Neural crest cell (in vitro differentiated cells): ENCODE measurements at regions not wholly inside any gene's neighbourhood (a gene's known extent, or its start where the extent isn't known, plus 50 kb on each side); places are given as distances from the start of the nearest gene placed in this dataset.
"Not testable (repeated sequence)": the region's sequence is repeated elsewhere in the genome, so short reads cannot be mapped to it uniquely, and the experiment has no call there.

Experiments
- DNase-seq: peaks from one replicate; pipeline ENCODE4 v3.0.0; 2021; ENCODE audit warnings: low read depth, mixed read lengths, low spot score
- H3K27ac Mint-ChIP-seq: one replicate; pipeline ENCODE4 v1.8.0; 2021; ENCODE audit warnings: mild to moderate bottlenecking, mixed read lengths; ENCODE audit not compliant: unreplicated experiment
- H3K27me3 Mint-ChIP-seq: 2 replicates; pipeline ENCODE4 v1.8.0; 2021; ENCODE audit warnings: low read depth, mild to moderate bottlenecking, mixed read lengths
- H3K36me3 Mint-ChIP-seq: 2 replicates; pipeline ENCODE4 v1.8.0; 2021; ENCODE audit warnings: low read depth, mild to moderate bottlenecking, mixed read lengths
- H3K4me1 Mint-ChIP-seq: 2 replicates; pipeline ENCODE4 v1.8.0; 2021; ENCODE audit warnings: mixed read lengths
- H3K4me3 Mint-ChIP-seq: one replicate; pipeline ENCODE4 v1.8.0; 2021; ENCODE audit warnings: mild to moderate bottlenecking, mixed read lengths
- H3K9me3 Mint-ChIP-seq: 2 replicates; pipeline ENCODE4 v1.8.0; 2021; ENCODE audit warnings: mixed read lengths
- TF ChIP-seq, protein P1 (sequence below): fragments of 200-600 bp; sonication (generic); conservative IDR thresholded peaks from 2 replicates; pipeline ENCODE4 v1.5.0; 2021; ENCODE audit warnings: antibody characterized with exemption, mild to moderate bottlenecking

DNA sequence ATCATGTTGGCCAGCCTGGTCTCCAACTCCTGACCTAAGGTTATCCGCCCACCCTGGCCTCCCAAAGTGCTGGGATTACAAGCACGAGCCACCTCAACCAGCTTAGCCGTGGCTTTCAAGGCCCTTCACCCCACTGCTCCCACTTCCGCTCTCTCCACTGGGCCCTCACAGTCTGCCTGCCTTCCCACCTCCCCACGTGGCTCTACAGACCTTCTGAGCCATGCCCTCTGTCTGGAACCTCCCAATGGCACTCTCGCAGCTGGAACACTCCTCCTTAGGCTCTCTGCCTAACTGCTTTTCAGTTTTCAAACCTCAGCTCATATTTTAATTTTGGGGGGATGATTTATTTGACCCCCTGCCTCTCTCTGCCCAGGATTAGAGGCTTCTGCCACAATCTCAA lies 59.3 kb upstream of the SH3RF1 start:
- Mint-ChIP-seq H3K4me1 (no peaks in the 10 kb centered on the region), H3K4me3 (no peak overlapping the region), H3K36me3 (peaks cover 9% of the 10 kb centered on the region), H3K27me3 (no peaks in the 10 kb centered on the region), H3K9me3 (peaks cover 13% of the 10 kb centered on the region), H3K27ac (peak overlapping the region; percentile 79)
- TF ChIP-seq, protein P1, sequence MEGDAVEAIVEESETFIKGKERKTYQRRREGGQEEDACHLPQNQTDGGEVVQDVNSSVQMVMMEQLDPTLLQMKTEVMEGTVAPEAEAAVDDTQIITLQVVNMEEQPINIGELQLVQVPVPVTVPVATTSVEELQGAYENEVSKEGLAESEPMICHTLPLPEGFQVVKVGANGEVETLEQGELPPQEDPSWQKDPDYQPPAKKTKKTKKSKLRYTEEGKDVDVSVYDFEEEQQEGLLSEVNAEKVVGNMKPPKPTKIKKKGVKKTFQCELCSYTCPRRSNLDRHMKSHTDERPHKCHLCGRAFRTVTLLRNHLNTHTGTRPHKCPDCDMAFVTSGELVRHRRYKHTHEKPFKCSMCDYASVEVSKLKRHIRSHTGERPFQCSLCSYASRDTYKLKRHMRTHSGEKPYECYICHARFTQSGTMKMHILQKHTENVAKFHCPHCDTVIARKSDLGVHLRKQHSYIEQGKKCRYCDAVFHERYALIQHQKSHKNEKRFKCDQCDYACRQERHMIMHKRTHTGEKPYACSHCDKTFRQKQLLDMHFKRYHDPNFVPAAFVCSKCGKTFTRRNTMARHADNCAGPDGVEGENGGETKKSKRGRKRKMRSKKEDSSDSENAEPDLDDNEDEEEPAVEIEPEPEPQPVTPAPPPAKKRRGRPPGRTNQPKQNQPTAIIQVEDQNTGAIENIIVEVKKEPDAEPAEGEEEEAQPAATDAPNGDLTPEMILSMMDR = no peak
- DNase-seq = no peak

DNA sequence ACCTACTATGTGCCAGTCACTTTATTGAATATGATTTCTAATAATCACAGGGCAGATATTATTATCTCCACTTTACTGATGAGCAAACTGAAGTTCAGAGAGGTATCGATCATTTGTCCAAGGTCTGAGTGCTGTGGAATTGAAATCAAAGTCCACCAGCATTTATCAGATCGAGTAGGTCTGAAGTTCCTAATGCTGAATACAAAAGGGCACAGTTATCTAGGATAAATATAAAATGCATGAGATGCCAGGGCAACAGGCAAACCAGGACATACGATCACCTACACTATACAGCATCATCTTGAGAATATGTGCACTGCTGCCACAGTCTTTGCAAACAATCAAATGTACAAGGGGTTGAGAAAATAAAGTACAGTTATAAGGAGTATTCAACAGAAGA lies 57.2 kb upstream of the SH3RF1 start:
- Mint-ChIP-seq H3K27ac (no peak overlapping the region), H3K36me3 (peaks cover 14% of the 10 kb centered on the region), H3K4me3 (no peak overlapping the region), H3K9me3 (peaks cover 18% of the 10 kb centered on the region), H3K4me1 (no peaks in the 10 kb centered on the region), H3K27me3 (no peaks in the 10 kb centered on the region)
- TF ChIP-seq, protein P1 = no peak
- DNase-seq = no peak

DNA sequence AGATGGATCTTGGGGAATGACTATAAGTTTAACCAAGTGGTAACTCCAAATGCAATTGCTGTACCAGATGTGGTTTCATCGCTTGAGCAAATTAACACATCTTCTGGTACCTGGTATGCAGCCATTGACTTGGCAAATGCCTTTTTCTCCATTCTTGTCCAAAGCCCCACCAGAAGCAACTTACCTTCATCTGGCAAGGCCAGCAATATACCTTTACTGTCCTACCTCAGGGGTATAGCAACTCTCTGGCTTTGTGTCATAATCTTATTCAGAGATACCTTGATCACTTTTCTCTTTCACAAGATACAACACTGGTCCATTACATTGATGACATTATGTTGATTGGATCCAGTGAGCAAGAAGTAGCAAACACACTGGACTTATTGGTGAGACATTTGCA lies 53.2 kb upstream of the SH3RF1 start:
- H3K4me1 Mint-ChIP-seq, H3K27me3 Mint-ChIP-seq, H3K4me3 Mint-ChIP-seq, H3K27ac Mint-ChIP-seq, DNase-seq: not testable (repeated sequence)
- Mint-ChIP-seq H3K36me3 (peaks cover 18% of the 10 kb centered on the region), H3K9me3 (peaks cover 20% of the 10 kb centered on the region)

DNA sequence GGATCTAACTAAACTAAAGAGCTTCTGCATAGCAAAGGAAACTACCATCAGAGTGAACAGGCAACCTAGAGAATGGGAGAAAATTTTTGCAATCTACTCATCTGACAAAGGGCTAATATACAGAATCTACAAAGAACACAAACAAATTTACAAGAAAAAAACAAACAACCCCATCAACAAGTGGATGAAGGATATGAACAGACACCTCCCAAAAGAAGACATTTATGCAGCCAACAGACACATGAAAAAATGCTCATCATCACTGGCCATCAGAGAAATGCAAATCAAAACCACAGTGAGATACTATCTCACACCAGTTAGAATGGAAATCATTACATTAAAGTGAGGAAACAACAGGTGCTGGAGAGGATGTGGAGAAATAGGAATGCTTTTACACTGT lies 52.1 kb upstream of the SH3RF1 start:
- H3K27ac Mint-ChIP-seq, H3K27me3 Mint-ChIP-seq, H3K4me1 Mint-ChIP-seq, H3K4me3 Mint-ChIP-seq, DNase-seq: not testable (repeated sequence)
- Mint-ChIP-seq H3K9me3 (peaks cover 22% of the 10 kb centered on the region), H3K36me3 (peaks cover 18% of the 10 kb centered on the region)
